NCI-H1930 (cell line): ENCODE measurements at regions not wholly inside any gene's neighbourhood (a gene's known extent, or its start where the extent isn't known, plus 50 kb on each side); places are given as distances from the start of the nearest gene placed in this dataset.
A peak's percentile ranks its signal among the peaks of the same experiment; 100 is the strongest.
"Not testable (repeated sequence)": the region's sequence is repeated elsewhere in the genome, so short reads cannot be mapped to it uniquely, and the experiment has no call there.

Source experiments
- DNase-seq, 2 experiments: peaks; one replicate each; lab custom pipeline; 2025; lab: John Stamatoyannopoulos, UW

DNA sequence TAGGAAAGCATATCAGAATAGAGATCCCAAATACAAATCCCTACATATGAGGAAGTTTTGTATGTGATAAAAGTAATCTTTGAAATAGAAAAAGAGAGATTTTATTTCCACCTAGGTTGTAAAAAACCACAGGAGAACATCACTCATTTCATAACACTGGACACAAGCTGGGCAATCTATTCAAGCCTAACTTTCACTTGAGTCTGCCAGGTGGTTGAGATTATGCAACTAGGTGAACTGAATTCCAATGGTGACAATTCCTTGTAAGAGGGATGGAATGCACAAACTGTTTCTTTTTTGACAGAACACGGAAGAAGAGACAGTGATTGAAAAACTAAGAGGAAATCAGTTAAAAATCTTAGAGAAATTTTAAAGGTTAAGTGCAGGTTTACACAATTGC is 619.6 kb upstream of the TMEFF2 start:
- no peak for DNase-seq

DNA sequence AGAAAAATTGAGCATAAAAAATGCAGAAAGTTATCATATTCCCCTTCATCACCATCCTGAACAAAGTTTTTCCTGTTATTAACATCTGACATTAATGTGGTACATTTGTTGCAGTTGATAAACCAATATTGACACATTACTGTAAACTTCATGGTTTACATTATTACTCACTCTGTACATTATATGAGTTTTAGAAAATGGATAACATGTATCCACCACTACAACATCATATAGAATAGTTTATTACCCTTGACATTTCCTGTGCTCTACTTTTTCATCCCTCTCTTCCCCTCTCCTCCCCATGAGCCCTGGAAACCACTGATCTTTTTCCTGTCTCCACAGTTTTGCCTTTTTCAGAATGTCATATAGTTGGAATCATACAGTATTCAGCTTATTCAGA is 618.6 kb upstream of the TMEFF2 start:
- DNase-seq: no peak

DNA sequence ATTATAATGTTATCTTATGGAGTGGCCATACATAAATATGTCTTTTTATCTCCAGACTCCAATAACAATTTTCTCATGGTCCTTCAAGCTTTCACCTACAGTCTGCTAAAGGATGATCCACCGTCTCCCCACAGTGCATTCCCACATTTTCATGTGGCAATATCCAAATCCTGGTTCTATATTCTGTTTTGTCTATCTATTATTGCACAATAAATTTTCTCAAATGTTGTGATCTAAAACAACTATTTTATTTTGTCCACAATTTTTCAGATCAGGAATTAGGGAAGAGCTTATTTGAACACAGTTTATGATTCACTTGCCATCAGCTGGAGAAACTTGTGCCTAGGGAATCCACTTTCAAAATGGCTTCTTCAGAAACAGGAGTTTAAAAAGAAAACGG is 614.4 kb upstream of the TMEFF2 start:
- no peak for DNase-seq

DNA sequence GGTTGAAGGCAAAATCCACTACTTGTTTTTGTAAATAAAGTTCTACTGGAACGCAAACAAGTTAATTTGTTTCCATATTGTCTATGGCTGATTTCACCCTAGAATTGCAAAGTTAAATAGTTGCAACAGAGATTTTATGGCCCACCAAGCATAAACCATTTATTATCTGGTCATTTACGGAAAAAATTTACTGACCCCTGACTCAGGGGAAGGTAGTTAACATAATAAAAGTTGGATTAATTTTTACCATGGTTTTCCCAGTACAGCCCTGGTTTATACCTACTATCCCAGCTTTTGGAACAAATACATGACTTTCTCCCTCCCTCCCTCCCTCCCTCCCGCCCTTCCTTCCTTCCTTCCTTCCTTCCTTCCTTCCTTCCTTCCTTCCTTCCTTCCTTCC is 588.9 kb upstream of the TMEFF2 start:
- DNase-seq: no peak

DNA sequence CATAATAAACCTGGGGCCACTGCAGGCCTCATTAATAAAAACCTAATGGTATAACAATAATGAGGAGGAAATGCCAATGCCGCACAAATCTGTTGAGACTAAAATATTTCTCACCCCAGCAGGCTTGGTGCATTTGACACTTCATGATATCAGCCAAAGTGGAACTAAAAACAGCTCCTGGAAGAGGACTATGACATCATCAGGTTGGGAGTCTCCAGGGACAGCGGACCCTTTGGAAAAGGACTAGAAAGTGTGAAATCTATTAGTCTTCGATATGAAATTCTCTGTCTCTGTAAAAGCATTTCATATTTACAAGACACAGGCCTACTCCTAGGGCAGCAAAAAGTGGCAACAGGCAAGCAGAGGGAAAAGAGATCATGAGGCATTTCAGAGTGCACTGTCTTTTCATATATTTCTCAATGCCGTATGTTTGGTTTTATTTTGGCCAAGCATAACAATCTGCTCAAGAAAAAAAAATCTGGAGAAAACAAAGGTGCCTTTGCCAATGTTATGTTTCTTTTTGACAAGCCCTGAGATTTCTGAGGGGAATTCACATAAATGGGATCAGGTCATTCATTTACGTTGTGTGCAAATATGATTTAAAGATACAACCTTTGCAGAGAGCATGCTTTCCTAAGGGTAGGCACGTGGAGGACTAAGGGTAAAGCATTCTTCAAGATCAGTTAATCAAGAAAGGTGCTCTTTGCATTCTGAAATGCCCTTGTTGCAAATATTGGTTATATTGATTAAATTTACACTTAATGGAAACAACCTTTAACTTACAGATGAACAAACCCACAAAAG is 580.9 kb upstream of the TMEFF2 start:
- DNase-seq: no peak

DNA sequence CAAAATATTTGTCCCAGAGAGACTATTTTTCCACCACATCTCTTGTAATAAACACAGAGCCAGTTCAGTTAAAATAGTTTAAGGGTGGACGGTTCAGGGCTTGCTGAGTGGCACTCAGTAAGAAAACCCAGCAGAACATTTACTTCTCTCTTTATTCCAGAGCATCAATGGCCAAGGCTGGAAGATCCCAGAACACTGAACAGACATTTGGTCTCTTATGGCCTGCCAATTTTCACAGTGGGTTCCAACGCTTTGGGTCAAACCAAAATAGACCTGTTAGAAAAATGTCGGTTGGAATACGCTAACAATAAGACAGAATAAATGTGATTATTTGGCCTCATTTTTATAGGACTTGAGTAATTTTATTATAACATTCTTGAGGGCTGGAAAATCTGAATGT is 580.3 kb upstream of the TMEFF2 start:
- no peak for DNase-seq

DNA sequence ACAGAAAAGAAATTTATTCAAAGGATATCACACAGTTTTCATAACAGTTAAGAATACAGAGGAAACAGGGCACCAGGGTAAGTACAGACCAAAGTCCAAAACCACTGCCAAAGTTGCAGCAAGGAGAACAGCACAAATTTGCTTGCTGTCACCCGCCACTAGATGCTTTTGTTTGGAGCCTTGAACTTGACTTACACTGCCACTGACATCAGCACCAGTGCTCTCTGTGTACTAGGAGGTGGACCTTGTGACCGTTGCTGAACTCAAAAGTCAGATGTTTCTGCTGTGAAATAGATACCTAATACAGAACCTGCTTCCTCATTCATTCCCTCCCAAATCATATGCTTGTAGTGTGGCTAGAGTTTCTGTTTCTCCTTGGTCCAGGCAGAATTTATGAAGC is 578.3 kb upstream of the TMEFF2 start:
- no peak for DNase-seq

DNA sequence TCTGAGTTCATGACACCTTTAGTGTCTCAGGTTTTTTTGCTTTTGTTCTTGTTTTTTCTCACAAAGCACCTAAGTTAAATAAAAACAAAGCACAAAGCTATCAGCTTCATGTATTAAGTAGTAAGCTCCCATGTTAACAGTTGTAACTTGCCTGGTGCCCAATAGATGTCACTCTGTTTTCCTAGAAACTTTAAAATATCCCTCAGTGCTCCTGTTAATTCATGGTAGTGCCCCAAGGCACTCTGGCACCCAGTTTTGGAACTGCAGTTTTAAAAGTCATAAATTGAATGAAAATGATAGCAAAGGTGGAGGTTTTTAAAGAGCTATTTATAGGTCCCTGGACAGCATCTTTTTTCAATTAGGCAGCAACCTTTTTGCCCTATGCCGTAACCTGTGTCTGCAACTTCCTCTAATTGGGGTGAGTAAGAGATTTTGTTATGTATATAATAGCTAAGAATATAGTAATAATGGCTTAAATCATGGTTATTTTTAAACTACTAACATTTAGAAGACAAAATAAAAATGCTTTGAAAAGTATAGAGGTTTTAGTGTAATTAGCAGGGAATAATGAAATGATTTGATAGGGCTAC is 555.0 kb upstream of the TMEFF2 start:
- DNase-seq: no peak

DNA sequence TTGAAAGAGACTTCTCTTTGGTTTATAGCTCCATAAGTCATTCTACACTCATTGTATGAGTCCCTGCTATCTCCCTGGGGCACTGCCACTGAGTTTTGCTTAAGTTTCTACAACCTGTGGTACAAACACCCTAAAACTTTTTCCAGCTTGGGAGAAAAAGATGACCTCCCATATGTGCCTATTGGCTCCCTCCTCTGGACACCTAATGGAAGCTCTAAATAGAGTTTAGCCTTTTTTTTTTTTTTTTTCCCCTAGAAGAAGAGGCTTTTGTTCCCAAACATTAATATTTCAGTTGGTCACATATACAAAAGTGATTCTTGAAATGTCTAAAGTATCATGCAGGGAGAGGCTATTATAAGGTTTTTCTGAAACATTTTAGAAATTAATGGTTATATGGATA is 547.2 kb upstream of the TMEFF2 start:
- DNase-seq: no peak

DNA sequence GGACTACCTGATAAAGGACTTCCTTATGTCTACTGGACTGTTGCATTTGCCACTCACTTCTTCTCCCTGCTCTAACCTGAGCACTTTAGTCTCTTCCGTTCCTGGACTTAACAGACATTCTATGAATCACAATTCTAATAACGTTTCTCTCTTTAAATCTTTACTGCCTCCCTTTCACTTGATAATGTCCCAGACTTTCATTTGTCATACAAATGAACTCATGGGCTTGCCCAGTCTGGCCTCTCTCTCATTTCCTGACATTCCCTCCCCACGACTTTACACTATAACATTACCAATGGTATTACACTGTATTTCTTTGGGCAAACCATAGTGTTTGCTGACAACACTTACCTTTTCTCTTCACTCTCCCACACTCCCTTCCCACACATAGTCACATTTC is 540.7 kb upstream of the TMEFF2 start:
- DNase-seq: no peak

DNA sequence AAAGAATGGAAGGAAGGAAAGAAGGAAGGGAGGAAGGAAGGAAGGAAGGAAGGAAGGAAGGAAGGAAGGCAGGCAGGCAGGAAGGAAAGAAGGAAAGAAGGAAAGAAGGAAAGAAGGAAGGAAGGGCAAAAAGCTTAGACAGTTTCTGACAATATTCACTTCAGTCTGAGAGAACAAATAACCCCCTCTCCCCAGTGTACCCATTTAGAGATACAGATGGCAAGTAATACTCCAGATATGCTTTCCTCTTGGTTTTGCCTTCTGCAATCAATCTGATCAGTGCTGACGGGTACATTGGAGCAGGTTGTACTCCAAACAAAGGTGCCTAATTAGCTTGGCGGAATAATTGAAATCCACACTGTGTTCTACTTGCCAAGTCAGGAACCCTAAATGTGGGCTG is 534.6 kb upstream of the TMEFF2 start:
- DNase-seq: no peak

DNA sequence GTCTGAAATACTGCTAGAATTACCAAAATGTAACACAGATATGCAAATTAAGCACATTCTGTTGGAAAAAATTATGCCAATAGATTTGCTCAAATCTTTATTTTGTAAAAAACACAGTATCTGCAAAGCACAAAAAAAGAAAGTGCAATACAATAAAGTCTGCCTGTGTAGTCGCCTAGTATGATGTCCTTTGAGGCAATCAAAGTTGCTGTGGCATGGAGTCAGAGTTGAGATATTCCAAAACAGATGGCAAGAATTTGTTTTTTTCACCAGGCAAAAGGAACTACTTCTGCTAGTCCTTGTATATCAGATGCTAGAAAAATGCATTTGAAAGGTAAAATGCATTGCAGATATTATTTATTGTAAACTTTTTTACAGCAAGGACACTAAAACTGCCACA is 531.3 kb upstream of the TMEFF2 start:
- no peak for DNase-seq

DNA sequence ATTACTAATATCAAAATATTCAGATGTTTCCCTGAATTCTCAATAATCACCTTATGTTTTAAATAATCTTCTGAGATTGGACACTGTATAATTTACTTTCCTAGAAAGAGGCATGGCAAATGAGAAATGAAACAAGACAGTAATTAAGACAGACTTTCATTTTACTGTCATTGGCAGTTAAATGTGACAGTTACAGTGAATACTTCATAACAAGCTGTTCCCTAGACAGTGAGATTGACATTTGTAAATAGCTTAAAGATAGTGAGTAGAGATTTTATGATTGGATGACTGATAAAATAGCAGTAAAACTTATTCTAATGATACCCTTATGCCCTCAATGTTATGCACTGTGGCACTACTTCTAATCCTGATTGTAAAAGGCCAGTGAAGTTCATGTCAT is 524.9 kb upstream of the TMEFF2 start:
- DNase-seq: no peak

DNA sequence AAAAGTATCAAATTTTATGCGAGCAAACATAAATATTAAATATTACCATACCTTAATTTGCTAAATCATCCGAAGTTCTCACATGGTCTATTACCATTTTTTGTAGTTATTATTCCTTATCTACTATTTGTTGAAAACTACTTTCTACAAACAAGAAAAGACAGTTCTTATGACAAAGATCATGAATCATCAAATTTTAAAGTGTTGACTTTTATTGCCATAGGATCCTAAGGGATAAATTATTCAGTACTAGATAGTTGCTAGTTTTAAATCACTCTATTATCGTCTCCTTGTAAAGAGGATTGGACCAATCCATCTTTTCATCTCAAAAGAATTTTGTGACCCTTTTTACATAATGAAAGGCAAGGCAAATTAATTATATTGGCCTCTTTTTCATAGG is 523.6 kb upstream of the TMEFF2 start:
- no peak for DNase-seq

DNA sequence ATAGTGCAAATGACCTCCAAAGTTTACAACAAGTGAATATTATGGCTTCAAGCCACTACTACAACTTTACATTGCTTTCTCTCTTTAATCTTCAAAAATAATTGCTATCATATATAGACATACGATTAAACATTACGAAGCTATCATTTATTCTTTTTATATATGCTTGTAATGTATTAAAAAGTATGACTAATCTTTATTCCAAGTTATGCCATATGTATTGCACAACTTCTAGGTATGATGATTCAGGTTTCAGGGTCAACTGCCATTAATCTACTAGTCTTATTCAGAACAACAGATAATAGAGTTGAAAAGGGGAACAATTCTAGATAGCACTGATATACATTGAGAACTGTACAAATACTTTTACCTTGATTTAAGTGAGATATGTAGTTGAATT is 506.2 kb upstream of the TMEFF2 start:
- DNase-seq: no peak

DNA sequence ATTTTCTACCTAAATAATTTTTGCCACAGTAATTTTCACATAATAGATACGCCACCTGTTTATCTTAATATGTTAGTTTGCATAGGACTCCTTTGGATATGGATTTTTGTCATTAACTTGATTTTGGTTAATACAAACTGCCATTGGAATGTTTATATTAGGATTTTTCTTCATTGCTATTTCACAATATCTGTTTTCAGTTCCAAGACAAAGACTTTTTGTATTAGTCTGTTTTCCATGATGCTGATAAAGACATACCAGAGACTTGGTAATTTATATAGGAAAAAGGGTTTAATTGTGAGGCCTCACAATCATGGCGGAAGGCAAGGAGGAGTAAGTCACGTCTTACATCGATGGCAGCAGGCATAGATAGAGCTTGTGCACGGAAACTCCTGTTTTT is 503.1 kb upstream of the TMEFF2 start:
- DNase-seq: no peak

DNA sequence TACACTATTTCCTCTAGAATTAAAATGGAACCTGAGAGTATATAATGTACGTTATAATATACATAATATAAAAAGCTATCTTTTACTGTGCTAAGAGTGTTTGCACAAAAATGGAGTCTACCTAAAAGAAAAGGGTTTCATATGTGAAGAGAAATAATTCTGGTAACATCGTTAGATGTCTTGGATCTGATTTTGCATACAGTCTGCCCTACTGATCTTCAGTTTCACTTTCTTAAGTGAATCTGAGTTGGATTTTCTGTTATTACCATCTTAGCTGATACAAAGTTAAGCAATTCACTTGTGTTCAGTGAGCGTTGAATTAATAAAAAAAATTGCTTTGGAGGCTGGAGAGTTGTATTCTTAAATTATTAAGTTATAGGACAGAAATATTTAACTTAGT is 502.1 kb upstream of the TMEFF2 start:
- no peak for DNase-seq

DNA sequence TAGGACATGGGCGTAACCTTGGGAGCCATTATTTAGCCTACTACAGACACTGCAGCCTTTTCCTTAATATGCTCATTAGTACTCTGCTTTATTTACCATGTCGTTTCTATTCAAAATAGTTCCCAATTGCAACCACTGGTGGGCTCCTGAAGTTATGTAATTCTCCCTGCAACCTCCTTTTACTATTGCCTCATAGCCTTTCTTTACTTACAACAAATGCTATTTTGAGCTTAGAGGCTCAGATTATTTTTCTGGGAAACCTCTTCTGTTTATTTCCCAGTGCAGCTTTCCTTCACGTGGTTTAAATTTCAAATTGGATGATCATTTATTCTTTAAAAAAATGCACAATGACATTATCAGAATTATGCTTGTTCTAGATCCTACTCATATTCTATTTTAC is 492.3 kb upstream of the TMEFF2 start:
- DNase-seq: no peak

DNA sequence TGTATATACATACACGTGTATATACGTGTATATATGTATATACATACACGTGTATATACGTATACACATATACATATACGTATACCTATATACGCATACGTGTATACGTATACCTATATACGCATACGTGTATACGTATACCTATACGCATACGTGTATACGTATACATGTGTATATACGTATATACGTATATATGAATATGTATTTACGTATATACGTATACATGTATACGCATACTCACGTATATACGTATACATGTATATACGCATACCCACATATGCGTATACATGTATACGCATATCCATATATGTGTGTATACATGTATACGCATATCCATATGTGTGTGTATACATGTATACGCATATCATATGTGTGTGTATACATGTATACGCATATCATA is 487.8 kb upstream of the TMEFF2 start:
- DNase-seq: not testable (repeated sequence)

DNA sequence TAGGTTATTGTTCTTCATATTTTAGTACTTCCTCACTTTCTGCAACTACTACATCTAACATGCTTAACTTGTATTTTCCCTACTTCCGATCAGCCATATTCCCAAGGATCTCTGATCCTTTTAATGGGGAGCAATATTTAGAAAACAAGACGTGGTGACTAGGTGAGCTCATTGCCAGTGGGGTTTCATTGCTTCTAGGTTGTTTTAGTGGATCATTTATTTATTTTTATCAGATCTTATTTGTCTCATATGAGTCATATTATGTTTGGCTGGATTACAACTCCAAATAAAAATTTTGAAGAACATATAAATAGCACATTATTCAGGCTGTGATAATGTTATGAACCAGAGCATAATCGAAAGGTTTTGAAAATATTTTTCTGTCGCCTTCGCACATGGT is 480.9 kb upstream of the TMEFF2 start:
- DNase-seq: no peak

DNA sequence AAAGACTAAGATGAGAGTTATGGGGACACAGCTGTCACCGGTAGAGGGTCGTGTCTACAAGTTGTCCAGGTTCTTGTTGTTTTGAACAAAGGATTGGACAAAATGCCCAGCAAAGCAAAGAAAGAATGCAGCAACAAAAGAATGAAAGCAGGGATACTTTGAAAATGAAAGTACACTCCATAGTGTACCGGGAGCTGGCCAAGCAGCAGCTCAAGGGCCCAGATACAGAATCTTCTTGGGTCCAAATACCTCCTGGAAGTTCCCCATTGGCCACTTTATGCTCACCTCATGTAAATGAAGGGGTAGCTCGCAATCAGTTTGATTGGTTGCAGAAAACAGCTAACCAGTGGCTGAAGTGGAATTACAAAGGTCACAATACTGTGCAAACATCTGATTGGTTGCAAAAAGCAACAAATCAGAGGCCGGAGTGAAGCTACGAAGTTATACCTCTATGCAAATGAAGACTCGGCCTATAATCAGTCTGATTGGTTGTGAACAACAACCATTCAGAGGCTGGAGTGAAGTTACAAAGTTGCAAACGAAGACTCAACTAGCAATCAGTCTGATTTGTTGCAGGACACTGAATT is 474.9 kb upstream of the TMEFF2 start:
- DNase-seq: no peak

DNA sequence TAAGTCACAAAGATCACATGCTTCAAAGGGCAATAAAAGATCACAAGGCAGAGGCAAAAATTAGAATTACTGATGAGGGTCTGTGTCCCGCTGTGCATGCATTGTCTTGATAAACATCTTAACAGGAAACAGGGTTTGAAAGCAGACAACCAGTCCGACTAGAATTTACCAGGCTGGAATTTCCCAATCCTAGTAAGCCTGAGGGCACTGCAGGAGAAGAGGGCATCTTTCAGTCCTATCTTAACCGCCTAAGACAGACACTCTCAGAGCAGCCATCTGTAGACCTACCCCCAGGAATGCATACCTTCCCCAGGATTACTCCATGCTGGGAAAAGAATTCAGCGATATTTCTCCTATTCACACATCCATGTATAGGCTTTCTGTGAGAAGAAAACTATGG is 465.8 kb upstream of the TMEFF2 start:
- DNase-seq: not testable (repeated sequence)

DNA sequence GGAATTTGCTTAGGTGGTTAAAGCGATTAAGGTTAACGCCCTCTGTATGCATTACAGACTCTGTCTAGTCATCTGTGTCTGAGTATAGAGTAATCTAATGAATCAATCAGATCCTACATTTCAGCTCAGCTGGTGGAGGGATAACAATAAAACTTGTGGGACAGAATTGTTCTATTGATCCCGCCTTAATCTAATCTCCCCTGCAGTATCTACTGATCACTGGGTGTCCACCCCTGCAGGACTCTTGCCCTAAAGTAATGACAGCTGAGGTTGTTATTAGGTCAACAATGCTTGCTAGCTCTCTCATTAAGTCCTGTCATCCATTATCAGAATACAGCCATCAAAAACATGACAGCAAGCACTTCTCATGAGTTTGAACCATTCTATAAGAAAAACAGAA is 462.6 kb upstream of the TMEFF2 start:
- peak in 1 of 2 experiments; percentile 9 for DNase-seq

DNA sequence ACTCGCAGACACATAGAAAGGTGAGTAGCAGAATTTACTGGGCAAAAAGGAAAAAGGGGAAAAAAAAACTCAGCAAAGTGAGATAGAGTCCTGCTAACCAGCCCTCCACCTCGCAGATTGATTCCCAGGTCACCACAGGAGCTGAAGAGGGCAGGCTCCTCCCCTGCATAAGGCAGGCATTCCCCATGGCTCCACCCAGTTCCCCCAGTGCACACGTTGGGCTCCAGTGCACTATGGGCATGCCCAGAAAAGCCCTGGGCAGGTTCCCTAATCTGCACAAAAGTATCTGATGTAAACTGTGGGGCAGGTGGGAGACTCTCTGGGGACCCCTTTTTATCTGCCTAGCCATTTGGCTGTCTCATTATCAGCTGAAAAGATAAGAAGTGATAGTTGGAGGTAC is 461.2 kb upstream of the TMEFF2 start:
- no peak for DNase-seq
